SW480 (cell line): ENCODE measurements at regions not wholly inside any gene's neighbourhood (a gene's known extent, or its start where the extent isn't known, plus 50 kb on each side); places are given as distances from the start of the nearest gene placed in this dataset.

Source experiments
- DNase-seq: peaks from one replicate; pipeline ENCODE4 v3.0.0-alpha.2; 2016; ENCODE audit warnings: low spot score

DNA sequence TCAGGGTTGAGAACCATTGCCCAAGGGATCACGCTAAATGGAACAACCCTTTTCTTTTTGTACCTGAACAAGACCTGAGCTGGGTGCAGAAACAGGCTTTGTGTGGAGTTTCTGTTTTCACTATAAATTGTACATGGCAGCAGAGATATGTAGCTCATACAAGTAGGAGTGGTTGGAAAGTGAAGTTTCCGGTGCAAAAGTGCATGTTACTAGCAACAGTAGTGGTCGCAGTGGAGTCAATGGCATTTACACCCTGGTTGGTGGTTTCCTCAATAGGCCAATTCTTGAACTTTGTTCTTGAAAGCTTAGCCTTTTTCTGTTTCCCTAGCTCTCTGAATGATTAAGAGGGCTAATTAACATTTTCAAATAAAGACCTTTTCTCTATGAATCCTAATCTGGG, 170.7 kb downstream of the NEBL start:
- no peak for DNase-seq

DNA sequence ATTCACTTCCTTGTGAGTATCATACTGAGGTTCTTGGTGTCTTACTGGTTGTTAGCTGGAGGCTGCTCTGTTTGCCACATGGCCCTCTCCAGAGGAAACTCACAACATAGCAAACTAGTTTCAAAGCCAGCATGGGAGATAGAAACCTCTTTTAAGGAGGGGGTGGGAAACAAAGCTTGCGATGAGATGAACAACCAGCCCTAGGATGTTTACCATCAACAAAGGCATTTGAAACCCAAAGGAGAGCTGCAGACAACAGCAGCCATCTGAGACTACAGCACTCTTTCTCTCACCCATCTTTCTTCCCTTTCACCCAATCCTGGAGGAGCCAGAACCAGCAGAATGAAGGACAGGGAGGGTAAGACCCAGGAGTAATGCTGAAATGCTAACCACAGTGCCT, 182.1 kb downstream of the NEBL start:
- DNase-seq: no peak

GRCh38 chr10:20714518-20714917, 182.6 kb downstream of the NEBL start:
- no peak for DNase-seq

DNA sequence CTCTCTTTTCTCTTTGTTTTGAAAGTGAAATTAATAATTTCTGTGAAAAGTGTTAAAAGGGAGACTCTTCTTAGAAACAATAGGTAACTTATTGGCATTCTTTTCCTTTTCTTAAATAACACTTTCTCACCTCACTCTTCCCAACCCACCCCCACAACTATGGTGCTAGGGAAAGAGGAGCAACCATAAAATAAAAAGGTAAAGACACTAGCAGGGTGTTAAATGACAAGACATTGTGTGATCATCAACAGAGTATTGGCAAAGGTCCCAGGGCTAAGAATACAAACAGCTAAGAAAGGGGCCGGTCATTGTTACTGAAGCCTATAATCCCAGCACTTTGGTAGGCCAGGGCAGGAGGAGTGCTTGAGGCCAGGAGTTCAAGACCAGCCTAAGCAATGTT, 183.7 kb downstream of the NEBL start:
- DNase-seq: no peak

DNA sequence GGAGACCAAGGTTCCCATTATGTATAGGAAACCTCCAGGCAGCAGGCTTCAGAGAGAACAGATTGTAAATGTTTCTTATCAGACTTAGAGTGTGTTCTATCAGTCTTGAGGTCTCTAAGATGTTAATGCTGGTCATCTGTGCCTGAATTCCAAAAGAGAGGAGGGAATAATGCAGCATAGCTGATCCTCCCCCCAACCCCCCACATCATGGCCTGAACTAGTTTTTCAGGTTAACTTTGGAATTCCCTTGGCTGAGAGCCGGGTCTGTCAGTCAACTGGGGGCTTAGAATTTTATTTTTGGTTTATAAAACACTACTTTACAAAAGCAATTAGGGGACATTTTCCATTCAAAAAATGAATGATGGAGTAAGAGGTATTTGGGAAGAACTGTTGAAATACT, 184.3 kb downstream of the NEBL start:
- no peak for DNase-seq

- no peak for DNase-seq
These were observed 187.4 kb downstream of the NEBL start for GRCh38 chr10:20709708-20710107.

GRCh38 chr10:20708305-20708704, 188.8 kb downstream of the NEBL start:
- DNase-seq: no peak

DNA sequence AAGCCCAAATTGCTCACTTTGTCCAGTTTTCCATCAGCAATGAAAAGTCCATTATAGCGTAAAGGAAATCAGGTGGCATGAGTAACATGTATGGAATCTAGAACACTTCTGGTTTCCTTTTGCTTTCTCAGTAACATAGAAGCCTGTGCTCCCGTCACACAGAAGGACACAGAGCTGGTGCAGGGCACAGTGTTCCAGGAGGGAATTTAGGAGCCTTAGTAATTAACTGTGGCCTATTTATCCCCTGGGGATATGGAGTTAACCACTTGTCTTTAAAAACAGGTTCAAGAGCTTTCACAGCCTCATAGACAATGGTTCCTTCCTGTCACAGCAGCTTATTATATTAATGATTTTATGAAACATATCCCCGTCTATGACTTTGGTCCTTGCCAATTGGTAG, 189.9 kb downstream of the NEBL start:
- DNase-seq: no peak

- no peak for DNase-seq
These were observed 198.3 kb downstream of the NEBL start for GRCh38 chr10:20698837-20699236.

DNA sequence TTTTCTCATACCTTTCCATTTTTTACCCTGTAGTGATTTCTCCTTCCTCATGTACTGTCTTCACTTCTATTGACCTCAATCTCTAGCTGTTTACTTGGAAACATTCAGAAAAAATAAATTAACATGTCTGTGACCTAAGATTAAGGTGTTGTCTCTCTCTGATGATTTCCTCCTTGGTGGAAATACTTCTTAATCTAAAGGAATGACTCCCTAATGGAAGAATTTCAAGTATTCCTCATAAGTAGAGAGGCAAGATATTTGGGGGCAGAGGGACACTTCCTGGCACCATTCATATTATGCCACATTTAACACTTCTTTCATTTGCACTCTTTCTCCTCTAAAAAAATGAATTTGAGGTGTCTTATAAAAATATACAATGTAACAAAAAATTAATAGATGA, 202.8 kb downstream of the NEBL start:
- no peak for DNase-seq

DNA sequence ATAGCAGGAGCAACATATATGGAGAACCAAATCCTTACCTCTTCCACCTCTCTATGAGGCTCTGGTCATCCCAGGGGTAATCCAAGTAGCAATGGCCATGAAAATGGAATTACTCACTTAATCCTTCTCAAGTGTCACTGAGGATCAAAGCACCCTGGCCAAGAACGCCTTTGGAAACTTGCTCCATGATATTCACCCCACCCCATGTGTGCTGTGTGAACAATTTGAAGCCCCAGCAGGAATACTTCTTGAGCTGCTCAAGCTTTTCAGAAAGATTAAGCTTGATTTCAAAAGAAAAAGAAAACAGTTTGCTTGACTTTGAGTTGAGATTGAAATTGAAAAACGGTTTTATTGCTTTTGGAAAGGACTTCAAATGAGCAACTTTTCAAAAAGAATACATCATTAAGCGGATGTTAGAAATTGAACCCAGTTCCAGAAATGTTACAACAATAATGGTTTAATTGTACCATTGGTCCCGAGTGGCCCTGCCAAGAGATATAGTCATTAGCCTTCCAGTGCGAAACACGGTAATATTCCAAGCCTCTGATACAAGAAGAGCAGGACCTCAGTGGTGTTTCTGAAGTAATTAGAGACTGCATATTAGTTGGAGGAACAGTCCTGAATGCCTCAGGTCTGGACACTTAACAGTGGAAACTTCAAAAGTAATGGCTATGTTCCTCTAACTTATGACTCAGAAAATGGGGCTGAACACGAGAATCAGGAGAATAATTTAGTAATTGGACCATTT, 208.1 kb downstream of the NEBL start:
- DNase-seq: no peak

DNA sequence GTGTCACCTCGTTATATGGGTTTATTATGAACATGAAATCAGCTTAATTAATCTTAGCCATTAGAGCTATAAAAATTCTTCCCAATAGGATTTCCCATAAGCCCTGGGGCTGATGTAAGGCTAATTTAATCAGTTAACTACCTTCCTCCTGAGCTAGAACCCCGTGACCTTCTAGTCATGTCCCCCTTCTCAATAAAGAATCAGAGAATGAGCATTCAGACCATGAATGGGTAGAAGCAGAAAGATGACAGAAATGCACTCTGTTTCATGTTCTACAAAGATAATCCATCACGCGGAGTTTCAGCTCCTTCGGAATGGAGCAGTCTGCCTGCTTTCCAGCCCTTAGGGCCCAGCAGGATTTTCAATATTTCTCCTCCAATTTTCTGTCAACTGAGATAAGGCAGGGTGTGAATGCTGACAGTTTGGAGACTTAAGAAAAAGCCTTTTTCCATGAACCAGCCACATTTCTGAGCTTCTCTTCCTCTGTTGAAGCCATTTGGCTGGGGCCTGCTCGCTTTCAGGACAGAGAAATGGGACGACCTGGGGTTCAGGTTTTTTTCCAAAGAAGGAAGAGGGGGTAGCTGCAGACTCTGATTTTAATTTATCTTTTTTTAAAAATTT, 211.0 kb downstream of the NEBL start:
- DNase-seq: no peak

GRCh38 chr10:20685462-20685861, 211.6 kb downstream of the NEBL start:
- no peak for DNase-seq

GRCh38 chr10:20683345-20683744, 213.8 kb downstream of the NEBL start:
- DNase-seq: no peak

DNA sequence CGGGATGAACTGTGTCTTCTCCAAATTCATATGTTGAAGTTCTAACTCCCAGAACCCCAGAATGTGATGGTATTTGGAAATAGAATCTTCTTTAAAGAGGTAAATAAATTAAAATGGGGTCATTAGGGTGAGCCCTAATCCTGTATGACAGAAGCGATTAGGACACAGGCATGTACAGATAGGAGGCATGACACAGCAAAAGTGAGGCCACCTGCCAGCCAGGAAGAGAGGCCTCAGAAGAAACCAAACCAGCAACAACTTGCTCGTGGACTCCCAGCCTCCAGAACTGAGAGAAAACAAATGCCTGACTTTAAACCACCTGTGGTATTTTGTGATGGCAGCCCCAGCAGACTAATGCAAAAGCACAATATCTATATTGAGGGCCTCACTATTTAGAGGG, 214.3 kb downstream of the NEBL start:
- DNase-seq: no peak

DNA sequence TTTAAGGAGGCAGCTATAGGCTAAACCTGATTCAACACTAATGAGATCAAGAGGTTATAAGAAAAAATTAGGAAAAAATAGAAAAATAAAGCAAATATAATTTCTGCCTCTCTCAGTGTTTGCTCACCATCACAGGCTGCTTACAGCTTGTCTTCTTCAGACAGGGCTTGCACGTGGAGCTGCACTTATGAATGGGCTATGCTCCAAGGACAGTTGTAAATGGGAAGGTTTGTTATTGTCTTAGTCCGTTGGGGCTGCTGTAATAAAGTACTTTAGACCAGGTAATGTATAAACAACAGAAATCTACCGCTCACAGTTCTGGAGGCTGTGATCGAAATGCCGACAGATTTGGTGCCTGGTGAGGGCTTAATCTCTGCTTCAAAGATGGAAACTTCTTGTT, 219.8 kb downstream of the NEBL start:
- DNase-seq: no peak

- DNase-seq: no peak
These were observed 222.2 kb downstream of the NEBL start for GRCh38 chr10:20674926-20675325.

DNA sequence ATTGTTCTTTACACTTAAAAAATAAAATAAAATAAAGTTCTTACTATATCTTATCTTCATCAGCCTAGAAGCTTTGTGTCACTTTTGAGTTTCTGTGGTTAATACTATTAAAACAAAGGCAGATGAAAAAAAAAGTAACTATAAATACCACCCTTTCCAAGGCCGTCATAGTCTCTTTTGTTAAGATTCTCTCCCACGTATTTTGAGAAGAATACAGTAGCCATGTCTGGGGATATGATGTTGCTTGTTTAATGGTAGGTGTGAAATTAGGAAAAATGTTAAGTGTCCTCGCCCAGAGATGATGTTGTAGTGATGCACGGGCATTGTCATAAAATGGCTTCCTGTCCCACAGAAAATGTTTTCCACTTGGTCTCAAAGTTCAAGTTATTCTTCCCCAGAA, 223.9 kb downstream of the NEBL start:
- DNase-seq: no peak

- no peak for DNase-seq
These were observed 224.4 kb downstream of the NEBL start for GRCh38 chr10:20672741-20673140.

DNA sequence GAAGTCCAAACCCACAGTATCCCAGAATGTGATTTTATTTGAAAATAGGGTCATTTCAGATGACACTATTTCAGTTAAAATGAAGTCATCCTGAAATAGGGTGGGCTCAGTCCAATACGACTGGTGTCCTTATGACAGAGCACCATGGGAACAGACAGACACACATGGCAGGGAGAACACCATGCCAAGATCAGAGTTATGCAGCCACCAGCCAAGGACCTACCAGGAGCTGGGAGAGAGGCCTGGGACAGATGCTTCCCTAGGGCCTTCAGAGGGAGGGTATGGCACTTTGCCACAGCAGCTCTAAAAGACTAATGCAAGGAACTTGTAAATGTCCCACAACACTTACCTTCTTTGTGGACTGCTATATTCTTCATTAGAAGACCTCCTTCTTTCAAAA, 226.5 kb downstream of the NEBL start:
- no peak for DNase-seq

DNA sequence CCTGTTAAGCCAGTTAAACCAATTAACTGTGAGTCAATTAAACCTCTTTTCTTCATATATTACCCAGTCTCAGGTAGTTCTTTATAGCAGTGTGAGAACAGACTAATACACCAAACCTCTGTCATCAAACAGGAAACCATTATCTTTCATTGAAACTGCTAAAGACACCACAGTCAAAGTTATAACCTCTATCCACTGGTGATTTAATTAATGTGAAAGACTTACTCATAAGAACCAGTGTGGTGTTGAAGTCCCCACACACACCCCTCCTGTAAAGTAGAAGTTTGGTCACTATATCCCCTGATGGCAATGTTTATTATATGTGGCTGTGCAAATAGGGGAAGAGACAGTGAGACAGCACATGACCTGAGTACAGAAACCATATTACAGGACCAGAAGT, 228.1 kb downstream of the NEBL start:
- no peak for DNase-seq

- DNase-seq: no peak
These were observed 234.4 kb downstream of the NEBL start for GRCh38 chr10:20662742-20663141.

DNA sequence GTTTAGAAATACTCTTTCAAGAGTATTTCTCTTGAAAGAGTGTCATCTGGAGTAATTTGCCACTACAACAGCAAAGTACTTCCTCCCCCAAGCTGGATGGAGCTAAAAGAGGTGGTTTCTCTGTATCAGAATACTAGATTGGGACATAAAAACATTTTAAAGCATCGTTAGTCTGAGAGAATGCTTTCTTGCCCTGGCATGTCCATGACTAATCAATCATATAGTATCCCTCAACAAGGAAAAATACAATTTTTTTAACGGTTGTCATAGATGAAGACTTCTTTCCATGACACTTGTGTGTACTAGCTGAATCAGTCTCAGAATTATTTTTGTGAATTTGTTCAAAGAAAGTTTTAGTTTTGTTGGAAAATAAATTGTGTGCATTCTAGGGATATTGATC, 237.9 kb downstream of the NEBL start:
- no peak for DNase-seq

DNA sequence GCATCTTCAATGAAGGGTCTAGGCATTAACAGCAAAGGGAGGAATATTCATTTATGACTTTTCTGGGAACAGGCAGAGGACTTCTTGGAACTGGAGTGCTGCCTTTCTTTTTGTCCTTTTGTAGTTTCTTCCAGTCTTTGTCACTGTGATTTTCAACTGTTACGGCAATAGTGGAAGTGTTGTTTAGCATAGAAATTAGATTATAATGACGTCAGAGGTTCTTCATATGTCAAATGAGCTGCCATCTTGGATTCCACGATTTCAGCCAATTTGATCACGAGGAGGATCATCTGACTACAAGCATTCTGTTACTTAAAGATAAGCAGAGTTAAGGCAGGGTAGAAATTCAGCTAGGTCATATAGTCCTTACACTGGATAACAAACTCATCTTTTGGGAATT, 239.0 kb downstream of the NEBL start:
- no peak for DNase-seq
